ENCODE measurements at regions not wholly inside any gene's neighbourhood (a gene's known extent, or its start where the extent isn't known, plus 50 kb on each side); places are given as distances from the start of the nearest gene placed in this dataset.

DNA sequence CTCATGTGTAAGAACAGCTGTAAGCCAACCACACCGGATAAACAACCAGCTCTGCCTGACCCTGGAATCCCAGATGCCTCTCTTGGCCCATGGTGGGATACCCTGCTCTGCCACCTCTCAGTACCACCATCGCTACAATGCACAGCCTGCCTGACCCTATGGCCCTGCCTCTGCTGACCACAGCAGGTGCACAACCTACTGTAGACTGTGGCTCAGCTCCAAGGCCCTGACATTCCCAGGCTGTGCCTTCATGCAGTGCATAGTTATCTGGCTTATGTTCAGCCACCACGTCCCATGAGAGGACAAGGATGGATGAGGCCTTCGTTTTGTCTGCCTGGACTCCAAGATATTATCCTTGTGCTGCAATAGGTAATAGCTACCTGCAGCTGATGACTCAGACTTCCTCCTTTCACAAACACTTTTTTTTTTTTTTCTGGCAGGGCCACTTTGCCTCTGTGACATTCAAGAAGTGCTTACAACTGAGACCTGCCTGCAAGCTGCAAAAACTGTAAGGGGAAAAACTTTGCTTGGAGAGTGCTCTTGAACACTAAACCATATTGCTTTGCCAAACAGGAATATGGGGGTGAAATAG, 177.7 kb downstream of the URB2 start:
- no peak overlapping the region for H3K27ac ChIP-seq
- H3K9me3 ChIP-seq = peaks cover 0 to 13% of the 10 kb centered on the region in 2 donors
- no peaks in the 10 kb centered on the region for H3K36me3 ChIP-seq
- TF ChIP-seq POLR2A (IDR thresholded peaks at IDR 0.05) = no peak
- no peaks in the 10 kb centered on the region for H3K4me1 ChIP-seq
- no peak for DNase-seq (ENCODE audit: low spot score in 2 of 2)
- H3K4me3 ChIP-seq = no peak overlapping the region
- intact Hi-C loops (cut with DNase I; ENCODE audit: low total_unique reads) = no loop called here
- no peaks in the 10 kb centered on the region for H3K27me3 ChIP-seq

- H3K27ac ChIP-seq = no peak overlapping the region
- no peak overlapping the region for H3K4me3 ChIP-seq
Measured at GRCh38 chr1:229808272-229808671, 182.2 kb downstream of the URB2 start.

GRCh38 chr1:229810140-229810539, 184.1 kb downstream of the URB2 start:
- peaks cover 0 to 21% of the 10 kb centered on the region in 2 donors for H3K9me3 ChIP-seq
- intact Hi-C loops (cut with DNase I; ENCODE audit: low total_unique reads) = no loop called here
- no peak for DNase-seq (ENCODE audit: low spot score in 2 of 2)
- H3K27me3 ChIP-seq = no peaks in the 10 kb centered on the region
- H3K4me1 ChIP-seq = no peaks in the 10 kb centered on the region
- H3K4me3 ChIP-seq = no peak overlapping the region
- no peaks in the 10 kb centered on the region for H3K36me3 ChIP-seq
- no peak overlapping the region for H3K27ac ChIP-seq
- no peak for TF ChIP-seq CTCF (IDR thresholded peaks at IDR 0.05)
- TF ChIP-seq POLR2A (IDR thresholded peaks at IDR 0.05) = no peak
- no peak for TF ChIP-seq POLR2AphosphoS5 (IDR thresholded peaks at IDR 0.05)

More at GRCh38 chr1:229808272-229808671, 182.2 kb downstream of the URB2 start:
- TF ChIP-seq POLR2AphosphoS5 (IDR thresholded peaks at IDR 0.05) (no peak), CTCF (IDR thresholded peaks at IDR 0.05) (no peak), POLR2A (IDR thresholded peaks at IDR 0.05) (no peak)
- intact Hi-C loops (cut with DNase I; ENCODE audit: low total_unique reads) = no loop called here
- no peak for DNase-seq (ENCODE audit: low spot score in 2 of 2)
- Histone ChIP-seq H3K27me3 (no peaks in the 10 kb centered on the region), H3K36me3 (no peaks in the 10 kb centered on the region), H3K4me1 (no peaks in the 10 kb centered on the region), H3K9me3 (peaks cover 0 to 30% of the 10 kb centered on the region in 2 donors)

DNA sequence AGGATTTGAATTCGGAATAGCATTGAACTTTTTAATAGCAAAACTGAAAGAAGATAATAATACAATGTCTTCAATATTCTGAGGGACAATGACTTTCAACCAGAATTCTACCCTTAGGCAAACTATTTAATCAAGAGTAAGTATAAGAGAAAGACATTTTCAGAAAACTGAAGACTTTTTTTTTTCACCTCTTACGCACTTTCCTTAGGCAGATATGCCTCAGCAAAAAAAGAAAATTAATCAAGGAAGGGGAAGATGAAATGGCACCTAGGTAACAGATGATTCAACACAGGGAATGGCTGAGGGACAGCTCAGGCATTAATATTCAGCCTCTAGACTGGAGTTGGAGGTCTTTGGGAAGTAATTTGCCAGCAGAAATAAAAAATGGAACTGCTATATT, 184.9 kb downstream of the URB2 start:
- no peaks in the 10 kb centered on the region for H3K4me1 ChIP-seq
- H3K27me3 ChIP-seq = no peaks in the 10 kb centered on the region
- no peaks in the 10 kb centered on the region for H3K36me3 ChIP-seq
- H3K27ac ChIP-seq = no peak overlapping the region
- H3K4me3 ChIP-seq = no peak overlapping the region
- peaks cover 0 to 17% of the 10 kb centered on the region in 2 donors for H3K9me3 ChIP-seq
- no peak for TF ChIP-seq POLR2A (IDR thresholded peaks at IDR 0.05)
- no peak for TF ChIP-seq CTCF (IDR thresholded peaks at IDR 0.05)
- TF ChIP-seq POLR2AphosphoS5 (IDR thresholded peaks at IDR 0.05) = no peak
- intact Hi-C loops (cut with DNase I; ENCODE audit: low total_unique reads) = no loop called here
- no peak for DNase-seq (ENCODE audit: low spot score in 2 of 2)

DNA sequence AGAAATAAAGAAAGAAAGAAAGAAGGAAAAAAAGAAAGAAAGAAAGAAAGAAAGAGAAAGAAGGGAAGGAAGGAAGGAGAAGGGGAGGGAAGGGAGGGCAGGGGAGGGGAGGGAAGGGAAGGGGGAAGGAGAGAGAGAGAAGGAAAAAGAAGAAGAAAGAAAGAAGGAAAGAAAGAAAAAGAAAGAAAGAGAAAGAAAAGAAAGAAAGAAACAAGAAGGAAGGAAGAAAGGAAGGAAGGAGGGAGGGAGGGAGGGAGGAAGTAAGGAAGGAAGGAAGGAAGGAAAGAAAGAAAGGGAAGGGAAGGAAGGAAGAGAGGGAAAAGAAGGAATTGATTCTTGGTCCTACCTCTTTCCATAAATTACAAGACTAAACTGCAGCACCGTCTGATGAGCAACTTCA, 186.1 kb downstream of the URB2 start:
- intact Hi-C loops (cut with DNase I; ENCODE audit: low total_unique reads) = no loop called here
- Histone ChIP-seq H3K27ac (no peak overlapping the region), H3K4me1 (no peaks in the 10 kb centered on the region), H3K9me3 (peaks cover 0 to 17% of the 10 kb centered on the region in 2 donors), H3K27me3 (no peaks in the 10 kb centered on the region), H3K4me3 (no peak overlapping the region), H3K36me3 (no peaks in the 10 kb centered on the region)
- DNase-seq (ENCODE audit: low spot score in 2 of 2) = no peak
- TF ChIP-seq POLR2AphosphoS5 (IDR thresholded peaks at IDR 0.05) (no peak), CTCF (IDR thresholded peaks at IDR 0.05) (no peak), POLR2A (IDR thresholded peaks at IDR 0.05) (no peak)

GRCh38 chr1:229812693-229813092, 186.6 kb downstream of the URB2 start:
- Histone ChIP-seq H3K27me3 (no peaks in the 10 kb centered on the region), H3K9me3 (peaks cover 0 to 17% of the 10 kb centered on the region in 2 donors), H3K4me1 (no peaks in the 10 kb centered on the region), H3K27ac (no peak overlapping the region), H3K36me3 (no peaks in the 10 kb centered on the region), H3K4me3 (no peak overlapping the region)
- intact Hi-C loops (cut with DNase I; ENCODE audit: low total_unique reads) = no loop called here
- no peak for DNase-seq (ENCODE audit: low spot score in 2 of 2)
- TF ChIP-seq CTCF (IDR thresholded peaks at IDR 0.05) (no peak), POLR2A (IDR thresholded peaks at IDR 0.05) (no peak), POLR2AphosphoS5 (IDR thresholded peaks at IDR 0.05) (no peak)
